HG03097 (cell line): ENCODE measurements at regions not wholly inside any gene's neighbourhood (a gene's known extent, or its start where the extent isn't known, plus 50 kb on each side); places are given as distances from the start of the nearest gene placed in this dataset.

Experiments
- ATAC-seq: cut with Tn5 transposase; IDR thresholded peaks from one replicate; pipeline ENCODE4 v1.9.1; 2021; ENCODE audit not compliant: unreplicated experiment, low FRiP score

GRCh38 chr7:140242057-140243031 lies 65.6 kb upstream of the KDM7A start:
- ATAC-seq = no peak

GRCh38 chr7:140239653-140239935 lies 62.8 kb upstream of the KDM7A start:
- no peak for ATAC-seq

- ATAC-seq = no peak
Measured at GRCh38 chr7:140238778-140239652, 62.2 kb upstream of the KDM7A start.

GRCh38 chr7:140237390-140237789 lies 60.6 kb upstream of the KDM7A start:
- no peak for ATAC-seq

GRCh38 chr7:140236626-140237025 lies 59.8 kb upstream of the KDM7A start:
- ATAC-seq = no peak

- no peak for ATAC-seq
Measured at GRCh38 chr7:140235114-140235513, 58.3 kb upstream of the KDM7A start.

GRCh38 chr7:140232957-140233917 lies 56.5 kb upstream of the KDM7A start:
- ATAC-seq = peak; percentile 44

- ATAC-seq = no peak
Measured at GRCh38 chr7:140231771-140232491, 55.1 kb upstream of the KDM7A start.

GRCh38 chr7:140230861-140231770 lies 54.3 kb upstream of the KDM7A start:
- no peak for ATAC-seq

- no peak for ATAC-seq
Measured at GRCh38 chr7:140230516-140230860, 53.7 kb upstream of the KDM7A start.

- ATAC-seq = no peak
Measured at GRCh38 chr7:140229591-140230515, 53.1 kb upstream of the KDM7A start.

- ATAC-seq = no peak
Measured at GRCh38 chr7:140229101-140229525, 52.3 kb upstream of the KDM7A start.
